ENCODE measurements at regions not wholly inside any gene's neighbourhood (a gene's known extent, or its start where the extent isn't known, plus 50 kb on each side); places are given as distances from the start of the nearest gene placed in this dataset.

DNA sequence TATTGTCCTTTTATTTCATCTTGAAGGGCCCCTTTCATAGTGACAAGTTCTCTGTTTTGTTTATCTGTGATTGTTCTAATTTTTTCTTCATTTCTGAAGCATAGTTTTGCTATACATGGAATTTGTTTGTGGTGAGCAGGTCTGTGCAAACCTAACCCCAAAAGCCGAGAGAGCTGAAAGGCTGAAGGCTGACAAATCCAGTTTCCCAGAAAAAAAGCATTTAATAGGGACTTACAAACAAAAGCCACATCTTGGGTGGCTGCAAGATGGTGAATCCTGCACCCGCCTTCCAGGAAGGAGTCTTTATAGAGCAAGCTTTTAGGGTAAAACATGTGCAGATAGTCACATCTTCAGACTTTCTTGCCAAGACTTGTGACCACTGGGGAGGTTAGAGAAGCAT, 473.4 kb upstream of the TRIB2 start:
- no peak for DNase-seq
- Histone ChIP-seq H3K4me1 (no peaks in the 10 kb centered on the region), H3K27me3 (no peaks in the 10 kb centered on the region), H3K4me3 (no peak overlapping the region), H3K27ac (no peak overlapping the region), H3K9me3 (no peaks in the 10 kb centered on the region), H3K36me3 (no peaks in the 10 kb centered on the region)
- intact Hi-C loops (cut with DNase I; ENCODE audit: low total_unique reads) = no loop called here
- TF ChIP-seq, protein P1, sequence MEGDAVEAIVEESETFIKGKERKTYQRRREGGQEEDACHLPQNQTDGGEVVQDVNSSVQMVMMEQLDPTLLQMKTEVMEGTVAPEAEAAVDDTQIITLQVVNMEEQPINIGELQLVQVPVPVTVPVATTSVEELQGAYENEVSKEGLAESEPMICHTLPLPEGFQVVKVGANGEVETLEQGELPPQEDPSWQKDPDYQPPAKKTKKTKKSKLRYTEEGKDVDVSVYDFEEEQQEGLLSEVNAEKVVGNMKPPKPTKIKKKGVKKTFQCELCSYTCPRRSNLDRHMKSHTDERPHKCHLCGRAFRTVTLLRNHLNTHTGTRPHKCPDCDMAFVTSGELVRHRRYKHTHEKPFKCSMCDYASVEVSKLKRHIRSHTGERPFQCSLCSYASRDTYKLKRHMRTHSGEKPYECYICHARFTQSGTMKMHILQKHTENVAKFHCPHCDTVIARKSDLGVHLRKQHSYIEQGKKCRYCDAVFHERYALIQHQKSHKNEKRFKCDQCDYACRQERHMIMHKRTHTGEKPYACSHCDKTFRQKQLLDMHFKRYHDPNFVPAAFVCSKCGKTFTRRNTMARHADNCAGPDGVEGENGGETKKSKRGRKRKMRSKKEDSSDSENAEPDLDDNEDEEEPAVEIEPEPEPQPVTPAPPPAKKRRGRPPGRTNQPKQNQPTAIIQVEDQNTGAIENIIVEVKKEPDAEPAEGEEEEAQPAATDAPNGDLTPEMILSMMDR (IDR thresholded peaks at IDR 0.05) = no peak

DNA sequence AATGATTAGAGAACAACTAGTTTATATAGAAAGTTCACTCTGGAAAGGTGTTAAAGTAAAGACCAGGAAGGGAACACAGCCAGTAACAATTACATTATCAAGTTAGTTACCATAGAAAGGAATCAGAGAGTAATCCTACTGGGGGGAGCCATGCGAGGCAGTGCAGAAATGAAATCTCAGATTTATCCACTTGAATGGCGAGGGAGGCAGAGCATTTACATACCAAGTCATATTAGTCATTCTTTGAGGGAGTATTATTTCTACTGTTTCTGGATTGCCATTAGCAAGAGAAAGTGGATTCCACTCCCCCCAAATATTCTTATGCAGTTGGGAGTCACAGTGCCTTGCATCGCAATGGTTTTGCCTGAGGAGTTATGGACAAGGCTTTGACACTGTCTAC, 472.7 kb upstream of the TRIB2 start:
- intact Hi-C loops (cut with DNase I; ENCODE audit: low total_unique reads) = no loop called here
- Histone ChIP-seq H3K4me3 (no peak overlapping the region), H3K36me3 (no peaks in the 10 kb centered on the region), H3K9me3 (no peaks in the 10 kb centered on the region), H3K27ac (no peak overlapping the region), H3K27me3 (no peaks in the 10 kb centered on the region), H3K4me1 (no peaks in the 10 kb centered on the region)
- no peak for DNase-seq
- TF ChIP-seq, protein P1 (IDR thresholded peaks at IDR 0.05) = no peak

DNA sequence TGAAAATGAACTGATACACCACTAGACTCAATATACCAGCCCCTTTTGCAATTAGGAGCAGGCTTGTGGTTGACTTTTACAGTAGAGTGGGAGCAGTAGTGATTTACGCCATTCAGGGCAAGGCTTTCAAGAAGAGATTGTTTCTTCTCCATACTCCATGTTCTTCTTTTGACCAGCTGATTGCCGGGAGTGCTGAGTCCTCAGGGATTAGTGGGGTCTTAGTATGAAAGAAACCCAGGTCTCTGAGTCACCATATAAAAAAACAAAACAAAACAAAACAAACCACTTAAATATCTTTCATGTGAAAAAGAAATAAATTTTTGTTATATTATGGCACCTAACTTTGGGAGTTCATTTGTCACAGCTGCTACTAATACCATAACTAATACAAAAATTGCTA, 465.6 kb upstream of the TRIB2 start:
- Histone ChIP-seq H3K36me3 (no peaks in the 10 kb centered on the region), H3K27ac (no peak overlapping the region), H3K4me3 (no peak overlapping the region), H3K4me1 (no peaks in the 10 kb centered on the region), H3K9me3 (no peaks in the 10 kb centered on the region), H3K27me3 (no peaks in the 10 kb centered on the region)
- intact Hi-C loops (cut with DNase I; ENCODE audit: low total_unique reads) = no loop called here
- TF ChIP-seq, protein P1 (IDR thresholded peaks at IDR 0.05) = no peak
- no peak for DNase-seq

DNA sequence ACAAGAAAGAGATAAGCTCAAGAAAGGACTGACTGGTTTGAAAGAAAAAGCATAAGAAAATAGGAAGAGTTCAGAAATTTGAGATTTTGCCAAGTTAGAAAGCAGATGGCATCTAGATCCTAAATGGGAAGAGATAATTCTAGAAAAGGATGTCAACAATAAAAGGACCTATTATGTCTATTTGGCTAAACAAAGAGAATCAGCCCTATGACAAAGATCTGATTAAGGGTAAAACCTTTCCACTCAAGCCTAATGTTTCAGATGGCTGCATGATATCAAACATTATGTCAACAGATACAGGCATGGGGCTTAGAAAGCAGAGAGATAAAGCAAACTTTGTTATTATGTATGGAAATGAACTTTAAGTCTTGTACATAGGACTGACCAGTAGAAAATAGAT, 465.0 kb upstream of the TRIB2 start:
- H3K9me3 ChIP-seq = no peaks in the 10 kb centered on the region
- H3K4me3 ChIP-seq = no peak overlapping the region
- TF ChIP-seq, protein P1 (IDR thresholded peaks at IDR 0.05) = no peak
- H3K4me1 ChIP-seq = no peaks in the 10 kb centered on the region
- H3K36me3 ChIP-seq = no peaks in the 10 kb centered on the region
- intact Hi-C loops (cut with DNase I; ENCODE audit: low total_unique reads) = no loop called here
- H3K27me3 ChIP-seq = no peaks in the 10 kb centered on the region
- H3K27ac ChIP-seq = no peak overlapping the region
- DNase-seq = no peak

DNA sequence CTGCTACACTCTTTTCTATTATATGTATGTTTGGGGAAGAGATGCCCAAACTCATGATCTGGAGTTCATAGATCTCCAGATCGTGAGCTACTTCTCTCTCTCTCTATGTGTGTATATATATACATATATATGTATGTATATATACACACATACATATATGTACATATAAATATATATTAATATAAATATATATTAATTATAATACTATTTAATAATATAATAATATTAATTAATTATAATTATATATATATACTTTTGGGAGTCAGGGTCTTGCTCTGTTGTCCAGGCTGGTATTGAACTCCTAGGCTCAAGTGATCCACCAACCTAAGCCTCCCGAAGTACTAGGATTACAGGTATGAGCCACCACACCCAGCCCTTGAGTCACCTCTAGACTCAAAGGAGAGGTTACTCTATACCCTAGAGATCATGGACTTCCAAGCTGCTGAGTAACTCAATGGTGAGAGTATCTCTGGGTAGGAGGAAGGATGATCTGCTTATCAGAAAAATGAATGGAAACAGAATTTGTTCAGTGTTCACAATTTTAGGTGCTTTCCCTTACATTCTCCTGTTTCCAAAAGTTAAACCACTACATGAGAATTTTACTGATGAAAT, 463.5 kb upstream of the TRIB2 start:
- no peak for DNase-seq
- Histone ChIP-seq H3K4me3 (no peak overlapping the region), H3K27me3 (no peaks in the 10 kb centered on the region), H3K27ac (no peak overlapping the region), H3K36me3 (no peaks in the 10 kb centered on the region), H3K4me1 (peaks cover 0 to 11% (median 5%) of the 10 kb centered on the region in 4 donors), H3K9me3 (no peaks in the 10 kb centered on the region)
- TF ChIP-seq, protein P1 (IDR thresholded peaks at IDR 0.05) = no peak
- intact Hi-C loops (cut with DNase I; ENCODE audit: low total_unique reads) = no loop called here

Data from tibial artery (tissue), 4 donors.